Superior temporal gyrus (tissue), 1 donor: ENCODE measurements at regions not wholly inside any gene's neighbourhood (a gene's known extent, or its start where the extent isn't known, plus 50 kb on each side); places are given as distances from the start of the nearest gene placed in this dataset.
"Not testable (repeated sequence)": the region's sequence is repeated elsewhere in the genome, so short reads cannot be mapped to it uniquely, and the experiment has no call there.

Source experiments
- DNase-seq: peaks from one replicate; pipeline ENCODE4 v3.0.0-alpha.2; 2016; ENCODE audit errors: extremely low spot score

- no peak for DNase-seq
Measured at GRCh38 chr2:242027676-242028450, 158.3 kb downstream of the RTP5 start.

- no peak for DNase-seq
Measured at GRCh38 chr2:242029422-242030225, 160.1 kb downstream of the RTP5 start.

- DNase-seq = no peak
Measured at GRCh38 chr2:242030226-242030575, 160.7 kb downstream of the RTP5 start.

- DNase-seq = no peak
Measured at GRCh38 chr2:242030858-242031257, 161.3 kb downstream of the RTP5 start.

- no peak for DNase-seq
Measured at GRCh38 chr2:242031481-242032019, 162.0 kb downstream of the RTP5 start.

- no peak for DNase-seq
Measured at GRCh38 chr2:242032780-242033656, 163.5 kb downstream of the RTP5 start.

- no peak for DNase-seq
Measured at GRCh38 chr2:242034138-242034537, 164.6 kb downstream of the RTP5 start.

GRCh38 chr2:242034996-242035814, 165.7 kb downstream of the RTP5 start:
- no peak for DNase-seq

- DNase-seq = no peak
Measured at GRCh38 chr2:242035858-242036652, 166.5 kb downstream of the RTP5 start.

GRCh38 chr2:242036653-242036950, 167.1 kb downstream of the RTP5 start:
- DNase-seq = no peak

GRCh38 chr2:242038166-242038927, 168.8 kb downstream of the RTP5 start:
- DNase-seq = no peak

- no peak for DNase-seq
Measured at GRCh38 chr2:242038928-242039341, 169.4 kb downstream of the RTP5 start.

- no peak for DNase-seq
Measured at GRCh38 chr2:242040303-242040655, 170.8 kb downstream of the RTP5 start.

GRCh38 chr2:242040681-242041080, 171.2 kb downstream of the RTP5 start:
- DNase-seq = no peak

GRCh38 chr2:242041816-242042215, 172.3 kb downstream of the RTP5 start:
- no peak for DNase-seq

- no peak for DNase-seq
Measured at GRCh38 chr2:242043538-242044312, 174.2 kb downstream of the RTP5 start.

- no peak for DNase-seq
Measured at GRCh38 chr2:242044313-242044590, 174.7 kb downstream of the RTP5 start.

- DNase-seq = not testable (repeated sequence)
Measured at GRCh38 chr2:242045596-242046144, 176.1 kb downstream of the RTP5 start.
